ENCODE measurements at regions not wholly inside any gene's neighbourhood (a gene's known extent, or its start where the extent isn't known, plus 50 kb on each side); places are given as distances from the start of the nearest gene placed in this dataset.

DNA sequence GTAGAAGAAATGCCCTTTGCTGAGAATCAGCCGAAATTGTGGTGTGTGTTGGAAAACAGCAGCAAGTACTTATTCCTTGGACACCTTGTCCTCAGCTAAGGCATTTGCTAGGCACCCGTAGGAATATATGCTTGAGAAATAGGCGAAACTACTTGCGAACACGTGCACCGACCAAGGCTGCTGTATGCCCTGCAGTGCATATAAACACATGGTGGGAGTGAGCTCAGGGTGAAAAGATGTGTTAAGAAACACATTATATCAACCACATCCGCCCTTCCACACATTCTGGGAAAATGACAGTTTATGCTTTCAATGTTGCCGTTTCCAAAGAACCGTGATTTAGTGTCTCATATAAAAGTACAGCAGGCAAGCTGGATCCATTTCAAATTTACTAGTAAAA is 199.2 kb downstream of the JCAD start:
- Histone ChIP-seq H3K36me3 (no peaks in the 10 kb centered on the region), H3K4me1 (peaks cover 0 to 12% (median 3%) of the 10 kb centered on the region in 12 donors), H3K27ac (peak overlapping the region in 1 of 12 donors; percentile 74), H3K27me3 (no peaks in the 10 kb centered on the region), H3K9me3 (no peaks in the 10 kb centered on the region), H3K4me3 (no peak overlapping the region)
- WGBS, 4 donors: 89 to 95% (median 93%) methylated on average over 9 of the region's 9 CpGs
- no peak for ATAC-seq
- intact Hi-C loops (cut with DNase I): no loop called here
- TF ChIP-seq POLR2A (IDR thresholded peaks at IDR 0.05): no peak
- no peak for TF ChIP-seq CTCF (IDR thresholded peaks at IDR 0.05)
- no peak for DNase-seq

GRCh38 chr10:29859521-29860130 is 199.8 kb downstream of the JCAD start:
- intact Hi-C loops (cut with DNase I): loop anchor here in 7 of 10 donors (5.0 to 10.0 kb wide), 4 partner anchors 122 to 345 kb away; partner anchors contain the start of gene SVIL (in 1 of the 7)
- H3K9me3 ChIP-seq: no peaks in the 10 kb centered on the region
- H3K36me3 ChIP-seq: no peaks in the 10 kb centered on the region
- no peak overlapping the region for H3K4me3 ChIP-seq
- no peak for ATAC-seq
- H3K27ac ChIP-seq: peak overlapping the region in 1 of 12 donors; percentile 74
- 89 to 95% (median 94%) methylated on average over 6 of the region's 6 CpGs for whole genome bisulfite sequencing, 4 donors
- no peak for DNase-seq
- no peaks in the 10 kb centered on the region for H3K27me3 ChIP-seq
- no peak for TF ChIP-seq CTCF (IDR thresholded peaks at IDR 0.05)
- H3K4me1 ChIP-seq: peaks cover 0 to 12% (median 3%) of the 10 kb centered on the region in 12 donors

- TF ChIP-seq POLR2A (IDR thresholded peaks at IDR 0.05): no peak
- TF ChIP-seq CTCF (IDR thresholded peaks at IDR 0.05): no peak
- H3K27ac ChIP-seq: peak overlapping the region in 4 of 12 donors; percentile 25 to 74 (median 40)
- no peaks in the 10 kb centered on the region for H3K27me3 ChIP-seq
- H3K4me1 ChIP-seq: peaks cover 0 to 12% (median 3%) of the 10 kb centered on the region in 12 donors
- intact Hi-C loops (cut with DNase I): loop anchor here in 7 of 10 donors (5.0 to 10.0 kb wide), 4 partner anchors 121 to 344 kb away; partner anchors contain the start of gene SVIL (in 1 of the 7)
- no peaks in the 10 kb centered on the region for H3K9me3 ChIP-seq
- 49 to 59% (median 55%) methylated on average over 3 of the region's 3 CpGs for WGBS, 4 donors
- no peaks in the 10 kb centered on the region for H3K36me3 ChIP-seq
- ATAC-seq (peak in 1 of 4 donors; percentile 21), DNase-seq (no peak)
- no peak overlapping the region for H3K4me3 ChIP-seq
Measured at GRCh38 chr10:29858702-29859267, 200.6 kb downstream of the JCAD start.

GRCh38 chr10:29857843-29858701 is 201.3 kb downstream of the JCAD start:
- no peak overlapping the region for H3K4me3 ChIP-seq
- ATAC-seq (peak; percentile 77 to 94 (median 92)), DNase-seq (peak; percentile 65 to 78 (median 74))
- no peaks in the 10 kb centered on the region for H3K36me3 ChIP-seq
- WGBS, 4 donors: 20 to 28% (median 21%) methylated on average over 11 of the region's 11 CpGs
- H3K4me1 ChIP-seq: peaks cover 0 to 12% (median 3%) of the 10 kb centered on the region in 12 donors
- no peak for TF ChIP-seq POLR2A (IDR thresholded peaks at IDR 0.05)
- TF ChIP-seq CTCF (IDR thresholded peaks at IDR 0.05): peak; percentile 48 to 81 (median 67)
- intact Hi-C loops (cut with DNase I): loop anchor here in 7 of 10 donors (2.0 to 10.0 kb wide), 5 partner anchors 71 to 343 kb away; partner anchors contain the start of gene SVIL (in 1 of the 7)
- H3K27me3 ChIP-seq: no peaks in the 10 kb centered on the region
- no peaks in the 10 kb centered on the region for H3K9me3 ChIP-seq
- peak overlapping the region in 7 of 12 donors; percentile 9 to 74 (median 33) for H3K27ac ChIP-seq
